ENCODE measurements at regions not wholly inside any gene's neighbourhood (a gene's known extent, or its start where the extent isn't known, plus 50 kb on each side); places are given as distances from the start of the nearest gene placed in this dataset.

- Histone ChIP-seq H3K9ac (ENCODE audit: low read length) (no peak overlapping the region), H4K20me1 (ENCODE audit: low read length) (no peaks in the 10 kb centered on the region), H3K4me1 (ENCODE audit: insufficient read depth, low read length) (peaks cover 6% of the 10 kb centered on the region), H3K36me3 (ENCODE audit: low read depth, low read length) (no peaks in the 10 kb centered on the region), H2AFZ (ENCODE audit: low read length) (no peak overlapping the region), H3K79me2 (ENCODE audit: low read length) (no peaks in the 10 kb centered on the region), H3K27me3 (ENCODE audit: low read length) (no peaks in the 10 kb centered on the region), H3K4me2 (ENCODE audit: low read length) (no peak overlapping the region), H3F3A (ENCODE audit: low read length, unreplicated experiment) (no peaks in the 10 kb centered on the region), H3K27ac (ENCODE audit: low read length) (no peak overlapping the region), H3K4me3 (ENCODE audit: low read length) (no peak overlapping the region), H3K9me3 (ENCODE audit: low read length) (no peaks in the 10 kb centered on the region), H3K9me2 (replicated peaks; ENCODE audit: low read length) (no peaks in the 10 kb centered on the region)
- ChIA-PET POLR2A (ENCODE audit: unreplicated experiment) (no interaction called here), CTCF (no interaction called here)
- BruUV-seq (replicated peaks) = no TSS peak
- TF ChIP-seq EZH2phosphoT487 (IDR thresholded peaks at IDR 0.05; ENCODE audit: borderline replicate concordance, low read length) = no peak
- TF ChIP-seq EZH2 (IDR thresholded peaks at IDR 0.05; ENCODE audit: low read length, unreplicated experiment) = no peak
- no peak for TF ChIP-seq CTCF (conservative IDR thresholded peaks at IDR 0.05; ENCODE audit: low read depth, low read length)
- DNase-seq = no peak
- intact Hi-C loops (cut with micrococcal nuclease) = no loop called here
- no peak for ATAC-seq
These were observed 151.1 kb downstream of the SQOR start for GRCh38 chr15:45785897-45786296.

GRCh38 chr15:45790325-45790943 lies 155.6 kb downstream of the SQOR start:
- Histone ChIP-seq H3K27ac (ENCODE audit: low read length) (no peak overlapping the region), H3K9me2 (replicated peaks; ENCODE audit: low read length) (no peaks in the 10 kb centered on the region), H3K4me2 (ENCODE audit: low read length) (no peak overlapping the region), H2AFZ (ENCODE audit: low read length) (peak overlapping the region; percentile 45; the same call in 1 of the 2 replicates), H3K79me2 (ENCODE audit: low read length) (no peaks in the 10 kb centered on the region), H3K9me3 (ENCODE audit: low read length) (no peaks in the 10 kb centered on the region), H3K27me3 (ENCODE audit: low read length) (no peaks in the 10 kb centered on the region), H3K9ac (ENCODE audit: low read length) (no peak overlapping the region), H3K4me1 (ENCODE audit: insufficient read depth, low read length) (no peaks in the 10 kb centered on the region; the same call in 1 of the 2 replicates), H3F3A (ENCODE audit: low read length, unreplicated experiment) (no peaks in the 10 kb centered on the region), H3K4me3 (ENCODE audit: low read length) (no peak overlapping the region), H3K36me3 (ENCODE audit: low read depth, low read length) (no peaks in the 10 kb centered on the region), H4K20me1 (ENCODE audit: low read length) (no peaks in the 10 kb centered on the region)
- POLR2A ChIA-PET (ENCODE audit: unreplicated experiment) = interaction anchor here (0.6 kb wide), 1 partner anchor 292 kb away, joined by 4 read pairs; no protein-coding TSS in a partner anchor
- CTCF ChIA-PET = interaction anchor here (1.0 kb wide), 1 partner anchor 75 kb away, joined by 6 read pairs; no protein-coding TSS in a partner anchor
- ATAC-seq = peak; percentile 71
- TF ChIP-seq CTCF (conservative IDR thresholded peaks at IDR 0.05; ENCODE audit: low read depth, low read length) = peak; percentile 79
- TF ChIP-seq EZH2 (IDR thresholded peaks at IDR 0.05; ENCODE audit: low read length, unreplicated experiment) = no peak
- BruUV-seq (replicated peaks) = no TSS peak
- DNase-seq = peak; percentile 47
- intact Hi-C loops (cut with micrococcal nuclease) = loop anchor here (1.0 kb wide), 1 partner anchor 75 kb away; no protein-coding TSS in a partner anchor

GRCh38 chr15:45794304-45794703 lies 159.5 kb downstream of the SQOR start:
- ATAC-seq (no peak), DNase-seq (no peak)
- Histone ChIP-seq H3K9ac (ENCODE audit: low read length) (no peak overlapping the region), H3K36me3 (ENCODE audit: low read depth, low read length) (no peaks in the 10 kb centered on the region), H3K4me3 (ENCODE audit: low read length) (no peak overlapping the region), H3K9me3 (ENCODE audit: low read length) (no peaks in the 10 kb centered on the region), H3K4me1 (ENCODE audit: insufficient read depth, low read length) (no peaks in the 10 kb centered on the region; the same call in 1 of the 2 replicates), H3K4me2 (ENCODE audit: low read length) (no peak overlapping the region), H3K27me3 (ENCODE audit: low read length) (no peaks in the 10 kb centered on the region), H4K20me1 (ENCODE audit: low read length) (no peaks in the 10 kb centered on the region), H2AFZ (ENCODE audit: low read length) (no peak overlapping the region), H3K27ac (ENCODE audit: low read length) (no peak overlapping the region), H3F3A (ENCODE audit: low read length, unreplicated experiment) (no peaks in the 10 kb centered on the region), H3K79me2 (ENCODE audit: low read length) (no peaks in the 10 kb centered on the region), H3K9me2 (replicated peaks; ENCODE audit: low read length) (no peaks in the 10 kb centered on the region)
- POLR2A ChIA-PET (ENCODE audit: unreplicated experiment) = no interaction called here
- intact Hi-C loops (cut with micrococcal nuclease) = loop anchor here (2.0 kb wide), 1 partner anchor 486 kb away; no protein-coding TSS in a partner anchor
- TF ChIP-seq EZH2 (IDR thresholded peaks at IDR 0.05; ENCODE audit: low read length, unreplicated experiment) = no peak
- TF ChIP-seq CTCF (conservative IDR thresholded peaks at IDR 0.05; ENCODE audit: low read depth, low read length) = no peak
- no peak for TF ChIP-seq EZH2phosphoT487 (IDR thresholded peaks at IDR 0.05; ENCODE audit: borderline replicate concordance, low read length)
- BruUV-seq (replicated peaks) = no TSS peak
- CTCF ChIA-PET = no interaction called here

Data from PC-3 (cell line).